HCT116 (cell line): ENCODE measurements at regions not wholly inside any gene's neighbourhood (a gene's known extent, or its start where the extent isn't known, plus 50 kb on each side); places are given as distances from the start of the nearest gene placed in this dataset.

Experiments used
- ATAC-seq: fragments of 200-7000 bp; cut with Tn5 transposase; 2 replicates; pipeline ENCODE4 v1.9.1; 2020; ENCODE audit warnings: mild to moderate bottlenecking, moderate library complexity
- BruUV-seq: library from RNA; stranded (reverse); fragments of 400-500 nt; replicated peaks from 2 replicates; lab custom pipeline; 2021; lab: Mats Ljungman, UMichigan
- CTCF ChIA-PET: fragments of 300-600 bp; sonication (Branson Sonifier 250); formaldehyde crosslinking; loops from one replicate; lab custom pipeline; 2021; ENCODE audit warnings: antibody characterized with exemption; lab: Charles Lee
- POLR2A ChIA-PET: fragments of 300-600, 350-600 bp; sonication (Branson Sonifier 250); formaldehyde crosslinking; loops from one replicate; lab custom pipeline; 2021; ENCODE audit warnings: antibody characterized with exemption; lab: Charles Lee
- RAD21 ChIA-PET, 2 experiments: fragments of 300-600 bp; sonication (Branson Sonifier 250); formaldehyde crosslinking; loops; one replicate each; lab custom pipeline; 2023; ENCODE audit warnings: low total read pairs in 2 of 2; ENCODE audit not compliant: uncharacterized antibody in 2 of 2, unreplicated experiment in 2 of 2, low non-redundant PET in 1 of 2; lab: Charles Lee
- DNase-seq: peaks from one replicate; pipeline ENCODE4 v3.0.0-alpha.2; 2010; ENCODE audit warnings: low read depth, low spot score
- H2AFZ ChIP-seq: fragments of 200-600 bp; shearing (Covaris generic), sonication (generic); 2 replicates; pipeline ENCODE4 v1.6.1; 2017; ENCODE audit warnings: low read depth, mixed run types, mixed read lengths, antibody characterized with exemption, low read length; ENCODE audit not compliant: poor library complexity, severe bottlenecking
- H3K27ac ChIP-seq: 2 replicates; pipeline ENCODE4 v1.5.1; 2012; ENCODE audit warnings: low read depth, low read length
- H3K27me3 ChIP-seq: fragments of 200-600 bp; sonication (generic); 2 replicates; pipeline ENCODE4 v1.6.1; 2016; ENCODE audit warnings: mixed run types, low read length, mixed read lengths; ENCODE audit not compliant: insufficient read depth
- H3K36me3 ChIP-seq, 2 experiments: fragments of 200-500 bp in 1 of 2; fragments of 200-600 bp in 1 of 2; sonication (Bioruptor generic) in 1 of 2; sonication (generic) in 1 of 2; 2 replicates each; pipeline versions ENCODE4 v1.5.1 to v1.6.1; 2014 to 2016; ENCODE audit warnings: low read length in 2 of 2, inconsistent platforms in 1 of 2, mixed read lengths in 1 of 2, mixed run types in 1 of 2; ENCODE audit not compliant: insufficient read depth in 2 of 2, control insufficient read depth in 1 of 2
- H3K4me1 ChIP-seq, 2 experiments: fragments of 200-600 bp in 1 of 2; sonication (generic) in 1 of 2; 2 replicates each; pipeline versions ENCODE4 v1.5.1 to v1.6.1; 2012 to 2017; ENCODE audit warnings: low read length in 2 of 2, inconsistent platforms in 1 of 2, mild to moderate bottlenecking in 1 of 2, mixed read lengths in 1 of 2, mixed run types in 1 of 2, moderate library complexity in 1 of 2; ENCODE audit not compliant: insufficient read depth in 2 of 2, control insufficient read depth in 1 of 2
- H3K4me2 ChIP-seq: fragments of 200-600 bp; sonication (generic); 2 replicates; pipeline ENCODE4 v1.6.1; 2017; ENCODE audit warnings: mixed run types, low read length, mixed read lengths
- H3K4me3 ChIP-seq, 2 experiments: fragments of 200-600 bp in 1 of 2; sonication (generic) in 1 of 2; replicated peaks in 1 of 2; 2 replicates each; pipeline ENCODE4 v1.5.1; 2011 to 2016; ENCODE audit warnings: low read length in 2 of 2, control low read depth in 1 of 2, low read depth in 1 of 2, mild to moderate bottlenecking in 1 of 2, mixed read lengths in 1 of 2, mixed run types in 1 of 2
- H3K79me2 ChIP-seq: fragments of 200-600 bp; sonication (generic); 2 replicates; pipeline ENCODE4 v1.6.1; 2017; ENCODE audit warnings: mild to moderate bottlenecking, mixed run types, low read length, moderate library complexity, mixed read lengths; ENCODE audit not compliant: insufficient read depth
- H3K9ac ChIP-seq: fragments of 200-600 bp; sonication (generic); 2 replicates; pipeline ENCODE4 v1.6.1; 2016; ENCODE audit warnings: low read length, mixed read lengths
- H3K9me2 ChIP-seq: fragments of 200-600 bp; sonication (generic), shearing (Covaris generic); 2 replicates; pipeline ENCODE4 v1.6.1; 2017; ENCODE audit warnings: mixed run types, mild to moderate bottlenecking, moderate library complexity; ENCODE audit not compliant: insufficient read depth
- H3K9me3 ChIP-seq, 2 experiments: fragments of 200-500 bp in 1 of 2; fragments of 200-600 bp in 1 of 2; sonication (Bioruptor generic) in 1 of 2; sonication (generic) in 1 of 2; 2 replicates each; pipeline ENCODE4 v1.6.1; 2014 to 2017; ENCODE audit warnings: low read length in 2 of 2, mixed read lengths in 2 of 2, inconsistent platforms in 1 of 2, low read depth in 1 of 2, mild to moderate bottlenecking in 1 of 2, mixed run types in 1 of 2, moderate library complexity in 1 of 2; ENCODE audit not compliant: control insufficient read depth in 1 of 2, insufficient read depth in 1 of 2
- H4K20me1 ChIP-seq: fragments of 200-600 bp; sonication (generic), shearing (Covaris generic); 2 replicates; pipeline ENCODE4 v1.6.1; 2017; ENCODE audit warnings: mixed run types, mild to moderate bottlenecking, moderate library complexity; ENCODE audit not compliant: insufficient read depth
- ATF3 ChIP-seq: IDR thresholded peaks from 2 replicates; pipeline ENCODE4 v1.6.1; 2012
- CBX3 ChIP-seq: IDR thresholded peaks from 2 replicates; pipeline ENCODE4 v1.6.1; 2012; ENCODE audit warnings: low read depth
- CEBPB ChIP-seq: IDR thresholded peaks from 2 replicates; pipeline ENCODE4 v1.6.1; 2012; ENCODE audit warnings: low read depth
- CTCF ChIP-seq, 3 experiments: fragments of 200-600 bp in 1 of 3; sonication (generic) in 1 of 3; IDR thresholded peaks in 2 of 3; conservative IDR thresholded peaks in 1 of 3; 2 replicates each; pipeline ENCODE4 v1.5.1; 2012 to 2017; ENCODE audit warnings: low read depth in 2 of 3, low read length in 2 of 3, antibody characterized with exemption in 1 of 3, borderline replicate concordance in 1 of 3, control low read depth in 1 of 3, mild to moderate bottlenecking in 1 of 3, mixed read lengths in 1 of 3, mixed run types in 1 of 3, moderate library complexity in 1 of 3; ENCODE audit not compliant: insufficient read depth in 1 of 3
- EGR1 ChIP-seq: IDR thresholded peaks from 2 replicates; pipeline ENCODE4 v1.6.1; 2012; ENCODE audit warnings: low read depth
- ELF1 ChIP-seq: IDR thresholded peaks from 2 replicates; pipeline ENCODE4 v1.6.1; 2012; ENCODE audit warnings: low read depth, borderline replicate concordance
- EZH2 ChIP-seq: fragments of 200-600 bp; sonication (generic); IDR thresholded peaks from 2 replicates; pipeline ENCODE4 v1.6.1; 2017; ENCODE audit warnings: antibody characterized with exemption, mixed run types
- EZH2phosphoT487 ChIP-seq: fragments of 200-600 bp; IDR thresholded peaks from 2 replicates; pipeline ENCODE4 v1.6.1; 2018; ENCODE audit warnings: antibody characterized with exemption, borderline replicate concordance
- MAX ChIP-seq: IDR thresholded peaks from 2 replicates; pipeline ENCODE4 v1.6.1; 2012
- POLR2A ChIP-seq: IDR thresholded peaks from 2 replicates; pipeline ENCODE4 v1.7.0; 2011; ENCODE audit warnings: borderline replicate concordance; ENCODE audit not compliant: insufficient read depth, insufficient read length; ENCODE audit errors: extremely low read depth
- RAD21 ChIP-seq: IDR thresholded peaks from 2 replicates; pipeline ENCODE4 v1.6.1; 2012; ENCODE audit warnings: low read depth, mild to moderate bottlenecking
- SIN3A ChIP-seq: IDR thresholded peaks from 2 replicates; pipeline ENCODE4 v1.6.1; 2012; ENCODE audit warnings: low read depth
- SP1 ChIP-seq: IDR thresholded peaks from 2 replicates; pipeline ENCODE4 v1.6.1; 2012; ENCODE audit warnings: low read depth
- SRF ChIP-seq: IDR thresholded peaks from 2 replicates; pipeline ENCODE4 v1.6.1; 2012; ENCODE audit warnings: low read depth
- TCF7L2 ChIP-seq: IDR thresholded peaks from 2 replicates; pipeline ENCODE4 v1.7.0; 2011; ENCODE audit warnings: borderline replicate concordance, inconsistent platforms; ENCODE audit not compliant: insufficient read depth, insufficient read length; ENCODE audit errors: extremely low read depth
- YY1 ChIP-seq: IDR thresholded peaks from 2 replicates; pipeline ENCODE4 v1.6.1; 2011; ENCODE audit warnings: low read length, low read depth, moderate library complexity, mild to moderate bottlenecking; ENCODE audit not compliant: insufficient replicate concordance; ENCODE audit errors: extremely low read depth
- ZBTB33 ChIP-seq: IDR thresholded peaks from 2 replicates; pipeline ENCODE4 v1.6.1; 2011; ENCODE audit warnings: mild to moderate bottlenecking, low read length, moderate library complexity; ENCODE audit not compliant: insufficient replicate concordance; ENCODE audit errors: extremely low read depth
- ZFX ChIP-seq: fragments of 450-650 bp; IDR thresholded peaks from 2 replicates; pipeline ENCODE4 v1.6.1; 2017
- ZNF274 ChIP-seq: fragments of 200-500 bp; sonication (Bioruptor generic); IDR thresholded peaks from 2 replicates; pipeline ENCODE4 v1.6.1; 2014; ENCODE audit warnings: mild to moderate bottlenecking, low read depth, low read length, inconsistent platforms
- intact Hi-C: fragments of 100-400 bp; cut with micrococcal nuclease; formaldehyde crosslinking; loops from 2 replicates; pipeline ENCODE4 v1.10.0; 2022

GRCh38 chr5:4636378-4636777 lies 503.8 kb upstream of the ADAMTS16 start (continued):
- TF ChIP-seq ELF1, result no peak
- no peak for TF ChIP-seq CBX3
- TF ChIP-seq POLR2A, result no peak
- TF ChIP-seq EZH2phosphoT487, result no peak
- TF ChIP-seq CEBPB, result no peak
- no peak for TF ChIP-seq SIN3A
- no peak for TF ChIP-seq EZH2
- TF ChIP-seq TCF7L2, result no peak
- TF ChIP-seq ZFX, result no peak
- TF ChIP-seq RAD21, result no peak
- TF ChIP-seq ZBTB33, result no peak
- no peak for TF ChIP-seq SRF
- TF ChIP-seq, all 23 proteins: peak for 0

GRCh38 chr5:4639946-4640345 lies 500.2 kb upstream of the ADAMTS16 start:
- DNase-seq, result no peak
- Histone ChIP-seq H3K27ac (no peak overlapping the region), H3K27me3 (no peaks in the 10 kb centered on the region), H2AFZ (no peak overlapping the region), H4K20me1 (no peaks in the 10 kb centered on the region), H3K36me3 (no peaks in the 10 kb centered on the region), H3K4me3 (no peak overlapping the region), H3K79me2 (no peaks in the 10 kb centered on the region), H3K9ac (no peak overlapping the region), H3K4me1 (no peaks in the 10 kb centered on the region), H3K4me2 (no peak overlapping the region), H3K9me3 (peaks cover 10 to 25% of the 10 kb centered on the region in 2 experiments; a peak in 2 of 4 replicates), H3K9me2 (no peaks in the 10 kb centered on the region)
- CTCF ChIA-PET, result no interaction called here
- ATAC-seq, result no peak
- POLR2A ChIA-PET, result no interaction called here
- intact Hi-C loops, result no loop called here
- no TSS peak for BruUV-seq
- RAD21 ChIA-PET, result no interaction called here
- TF ChIP-seq SP1 (no peak), ZFX (no peak), MAX (no peak), ZBTB33 (no peak), YY1 (no peak), EZH2 (no peak), ZNF274 (no peak), POLR2A (no peak), CEBPB (no peak), CTCF (IDR thresholded peaks at IDR 0.05 in 2 of 3, conservative IDR thresholded peaks at IDR 0.05 in 1 of 3; ENCODE audit: borderline replicate concordance in 1 of 3, insufficient read depth in 1 of 3, low read depth in 2 of 3, low read length in 2 of 3) (no peak), EGR1 (no peak), ATF3 (no peak), CBX3 (no peak)
